H1 (cell line): ENCODE measurements at regions not wholly inside any gene's neighbourhood (a gene's known extent, or its start where the extent isn't known, plus 50 kb on each side); places are given as distances from the start of the nearest gene placed in this dataset.

Experiments
- CTCF ChIA-PET: fragments of 300-600 bp; sonication (Branson Sonifier 250); formaldehyde crosslinking; loops from one replicate; lab custom pipeline; 2021; ENCODE audit not compliant: partially characterized antibody; lab: Charles Lee
- POLR2A ChIA-PET: fragments of 300-600 bp; sonication (Branson Sonifier 250); formaldehyde crosslinking; loops from one replicate; lab custom pipeline; 2021; ENCODE audit warnings: inconsistent platforms; ENCODE audit not compliant: partially characterized antibody; lab: Charles Lee
- DNase-seq, 2 experiments: peaks; one replicate each; pipeline versions ENCODE4 v3.0.0 to v3.0.0-alpha.2; 2010 to 2022; ENCODE audit warnings: low spot score in 2 of 2, low read depth in 1 of 2, mixed read lengths in 1 of 2
- FAIRE-seq: peaks from 2 replicates; lab custom pipeline; 2011; peaks lifted over from hg19 to GRCh38; lab: Jason Lieb, UNC
- H2AFZ ChIP-seq: 2 replicates; pipeline ENCODE4 v1.8.1; 2012; ENCODE audit warnings: low read length, inconsistent platforms
- H2AK5ac ChIP-seq: 2 replicates; pipeline ENCODE4 v1.6.1; 2013; ENCODE audit warnings: low read depth, low read length
- H2BK120ac ChIP-seq: replicated peaks from 2 replicates; pipeline ENCODE3; 2013; ENCODE audit warnings: low read depth, low read length, inconsistent platforms
- H2BK12ac ChIP-seq: 2 replicates; pipeline ENCODE4 v1.6.1; 2013; ENCODE audit warnings: low read depth, low read length
- H2BK15ac ChIP-seq: 2 replicates; pipeline ENCODE4 v1.6.1; 2013; ENCODE audit warnings: low read length
- H2BK20ac ChIP-seq: 2 replicates; pipeline ENCODE4 v1.6.1; 2013; ENCODE audit warnings: low read length
- H2BK5ac ChIP-seq: 2 replicates; pipeline ENCODE4 v1.6.1; 2013; ENCODE audit warnings: low read depth, low read length
- H3K14ac ChIP-seq: 2 replicates; pipeline ENCODE4 v1.6.1; 2013; ENCODE audit warnings: inconsistent platforms; ENCODE audit not compliant: insufficient read length
- H3K18ac ChIP-seq: 2 replicates; pipeline ENCODE4 v1.6.1; 2013; ENCODE audit warnings: low read length; ENCODE audit errors: extremely low read depth
- H3K23ac ChIP-seq: 2 replicates; pipeline ENCODE4 v1.6.1; 2013; ENCODE audit warnings: inconsistent platforms; ENCODE audit not compliant: insufficient read length
- H3K23me2 ChIP-seq: 2 replicates; pipeline ENCODE4 v1.6.1; 2013; ENCODE audit warnings: low read depth, low read length
- H3K27ac ChIP-seq: 2 replicates; pipeline ENCODE4 v1.6.1; 2011; ENCODE audit warnings: low read depth, low read length, inconsistent platforms
- H3K27me3 ChIP-seq, 4 experiments: replicated peaks in 1 of 4; 1 replicate in 1 of 4; 2 replicates in 3 of 4; pipeline versions ENCODE4 v1.6.1 to v1.8.1; 2011 to 2013; ENCODE audit warnings: low read length in 3 of 4, mild to moderate bottlenecking in 3 of 4, inconsistent platforms in 2 of 4, mixed read lengths in 2 of 4, moderate library complexity in 1 of 4; ENCODE audit not compliant: control insufficient read depth in 3 of 4, insufficient read depth in 3 of 4; ENCODE audit errors: extremely low read depth in 1 of 4
- H3K36me3 ChIP-seq, 4 experiments: 2 replicates each; pipeline versions ENCODE4 v1.6.1 to v1.8.1; 2011 to 2013; ENCODE audit warnings: mild to moderate bottlenecking in 4 of 4, low read length in 3 of 4, moderate library complexity in 2 of 4, control low read depth in 1 of 4, inconsistent platforms in 1 of 4; ENCODE audit not compliant: insufficient read depth in 4 of 4, control insufficient read depth in 2 of 4
- H3K4ac ChIP-seq: replicated peaks from 2 replicates; pipeline ENCODE3; 2013; ENCODE audit warnings: low read length, low read depth, mixed read lengths, inconsistent platforms; ENCODE audit not compliant: insufficient read length
- H3K4me1 ChIP-seq, 4 experiments: replicated peaks in 1 of 4; 1 replicate in 1 of 4; 2 replicates in 3 of 4; pipeline versions ENCODE4 v1.6.1 to v1.8.1; 2011 to 2013; ENCODE audit warnings: low read length in 3 of 4, inconsistent platforms in 2 of 4, mixed read lengths in 1 of 4; ENCODE audit not compliant: insufficient read depth in 4 of 4, control insufficient read depth in 3 of 4
- H3K4me2 ChIP-seq, 2 experiments: 2 replicates each; pipeline versions ENCODE4 v1.6.1 to v1.8.1; 2011 to 2013; ENCODE audit warnings: low read depth in 2 of 2, low read length in 2 of 2, control low read depth in 1 of 2, inconsistent platforms in 1 of 2, mild to moderate bottlenecking in 1 of 2; ENCODE audit not compliant: insufficient read depth in 1 of 2
- H3K4me3 ChIP-seq, 4 experiments: fragments of 200-600, 300-600 bp in 1 of 4; sonication (generic), shearing (Covaris generic), sonication (Bioruptor Twin) in 1 of 4; 2 replicates each; pipeline versions ENCODE4 v1.5.1 to v1.8.1; 2011 to 2016; ENCODE audit warnings: low read length in 4 of 4, low read depth in 3 of 4, control low read depth in 2 of 4, inconsistent platforms in 2 of 4, mild to moderate bottlenecking in 2 of 4, mixed read lengths in 1 of 4, moderate library complexity in 1 of 4; ENCODE audit not compliant: insufficient read depth in 2 of 4; ENCODE audit errors: extremely low read depth in 1 of 4
- H3K56ac ChIP-seq: replicated peaks from 2 replicates; pipeline ENCODE3; 2013; ENCODE audit warnings: low read depth, mild to moderate bottlenecking, mixed read lengths, low read length, inconsistent platforms; ENCODE audit not compliant: insufficient read length
- H3K79me1 ChIP-seq: 2 replicates; pipeline ENCODE4 v1.6.1; 2013; ENCODE audit warnings: low read depth, low read length, control low read depth
- H3K79me2 ChIP-seq, 2 experiments: 2 replicates each; pipeline versions ENCODE4 v1.6.1 to v1.8.1; 2012 to 2013; ENCODE audit warnings: low read length in 2 of 2, mild to moderate bottlenecking in 2 of 2, inconsistent platforms in 1 of 2; ENCODE audit not compliant: insufficient read depth in 2 of 2, control insufficient read depth in 1 of 2
- H3K9ac ChIP-seq, 4 experiments: replicated peaks in 1 of 4; 1 replicate in 1 of 4; 2 replicates in 3 of 4; pipeline versions ENCODE4 v1.6.1 to v1.8.1; 2011 to 2013; ENCODE audit warnings: low read depth in 3 of 4, low read length in 3 of 4, control low read depth in 2 of 4, mild to moderate bottlenecking in 2 of 4, moderate library complexity in 2 of 4, inconsistent platforms in 1 of 4; ENCODE audit errors: extremely low read depth in 1 of 4
- H3K9me3 ChIP-seq, 2 experiments: 2 replicates each; pipeline versions ENCODE4 v1.6.1 to v1.8.1; 2012 to 2013; ENCODE audit warnings: mild to moderate bottlenecking in 2 of 2, moderate library complexity in 2 of 2, control low read depth in 1 of 2, inconsistent platforms in 1 of 2, low read depth in 1 of 2, low read length in 1 of 2, mixed read lengths in 1 of 2; ENCODE audit not compliant: insufficient read depth in 2 of 2
- H4K20me1 ChIP-seq, 2 experiments: replicated peaks in 1 of 2; 2 replicates each; pipeline versions ENCODE3 to v1.8.1; 2011 to 2013; ENCODE audit warnings: inconsistent platforms in 2 of 2, low read length in 2 of 2, mild to moderate bottlenecking in 1 of 2; ENCODE audit not compliant: insufficient read depth in 2 of 2, control insufficient read depth in 1 of 2
- H4K5ac ChIP-seq: 2 replicates; pipeline ENCODE4 v1.6.1; 2013; ENCODE audit warnings: low read length, low read depth, mixed read lengths, inconsistent platforms; ENCODE audit not compliant: insufficient read length
- H4K8ac ChIP-seq: 2 replicates; pipeline ENCODE4 v1.8.0; 2013; ENCODE audit warnings: mild to moderate bottlenecking, moderate library complexity, low read length, inconsistent platforms; ENCODE audit not compliant: insufficient read depth; ENCODE audit errors: extremely low read depth
- H4K91ac ChIP-seq: replicated peaks from 2 replicates; pipeline ENCODE3; 2013; ENCODE audit warnings: low read length, mixed read lengths, inconsistent platforms; ENCODE audit not compliant: insufficient read length
- BACH1 ChIP-seq: IDR thresholded peaks from 2 replicates; pipeline ENCODE4 v1.6.1; 2012; ENCODE audit warnings: low read length, improper control_type of control experiment
- CEBPB ChIP-seq: IDR thresholded peaks from 2 replicates; pipeline ENCODE4 v1.6.1; 2012; ENCODE audit warnings: low read depth, low read length
- FOSL1 ChIP-seq: IDR thresholded peaks from 2 replicates; pipeline ENCODE4 v1.6.1; 2011; ENCODE audit warnings: mild to moderate bottlenecking, low read depth, low read length, moderate library complexity; ENCODE audit not compliant: insufficient read depth
- HDAC2 ChIP-seq, 2 experiments: fragments of 300-600 bp in 1 of 2; sonication (generic) in 1 of 2; IDR thresholded peaks; 2 replicates each; pipeline ENCODE4 v1.6.1; 2011 to 2012; ENCODE audit warnings: low read depth in 2 of 2, low read length in 2 of 2, mild to moderate bottlenecking in 2 of 2, moderate library complexity in 2 of 2, borderline replicate concordance in 1 of 2, inconsistent platforms in 1 of 2
- KDM1A ChIP-seq: fragments of 200-600, 300-600 bp; sonication (generic); IDR thresholded peaks from 2 replicates; pipeline ENCODE4 v1.7.1; 2016; ENCODE audit warnings: mild to moderate bottlenecking, low read length, borderline replicate concordance
- SRF ChIP-seq: IDR thresholded peaks from 2 replicates; pipeline ENCODE4 v1.6.1; 2011; ENCODE audit warnings: mild to moderate bottlenecking, low read depth, low read length, moderate library complexity
- TCF12 ChIP-seq: IDR thresholded peaks from 2 replicates; pipeline ENCODE4 v1.6.1; 2011; ENCODE audit warnings: low read depth, mild to moderate bottlenecking, low read length
- WGBS, 2 experiments: shearing (Covaris generic) in 1 of 2; methylation state at CpG; one replicate each; pipeline versions ENCODE4 v1.1.6 to v1.1.7; 2013 to 2015; ENCODE audit warnings: low lambda C conversion rate in 2 of 2, mixed read lengths in 2 of 2, inconsistent platforms in 1 of 2, low coverage in 1 of 2, missing lambda C conversion rate in 1 of 2; ENCODE audit not compliant: insufficient replicate concordance in 2 of 2, insufficient coverage in 1 of 2, insufficient read length in 1 of 2; ENCODE audit errors: extremely low coverage in 1 of 2, missing lambda C conversion rate in 1 of 2; 5-methylcytosine and 5-hydroxymethylcytosine counted together

DNA sequence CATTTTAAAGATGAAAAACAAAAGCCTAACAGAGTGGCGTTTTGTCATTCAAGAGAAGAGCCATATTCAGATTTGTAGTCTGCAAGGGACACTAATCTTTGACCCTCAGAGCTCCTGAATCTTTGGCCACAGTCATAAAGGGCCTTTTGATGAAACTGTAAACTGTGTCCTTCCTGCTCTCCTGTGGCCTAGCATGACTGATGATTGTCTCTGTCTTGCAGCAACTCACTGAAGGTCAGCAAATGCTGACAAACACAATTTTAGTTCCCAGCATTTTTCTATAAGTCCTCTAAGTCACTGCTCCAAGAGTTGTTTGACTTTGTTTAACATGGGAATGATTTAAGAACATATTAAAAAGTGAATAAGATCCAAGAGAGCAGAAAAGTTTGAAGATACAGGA lies 55.3 kb upstream of the PRELP start:
- Histone ChIP-seq H3K79me2 (no peaks in the 10 kb centered on the region), H2BK12ac (no peak overlapping the region), H3K9me3 (no peaks in the 10 kb centered on the region), H3K27me3 (no peaks in the 10 kb centered on the region), H2BK15ac (no peak overlapping the region), H2BK20ac (no peak overlapping the region), H3K4me2 (no peak overlapping the region), H2BK120ac (no peak overlapping the region), H3K23ac (no peak overlapping the region), H3K36me3 (no peaks in the 10 kb centered on the region), H4K91ac (no peak overlapping the region), H3K4ac (no peak overlapping the region), H3K4me3 (no peak overlapping the region), H3K79me1 (no peaks in the 10 kb centered on the region), H3K27ac (no peak overlapping the region), H4K8ac (no peak overlapping the region), H2BK5ac (no peak overlapping the region), H4K20me1 (no peaks in the 10 kb centered on the region), H4K5ac (no peak overlapping the region), H3K18ac (no peak overlapping the region), H3K14ac (no peak overlapping the region), H3K23me2 (no peaks in the 10 kb centered on the region), H3K9ac (no peak overlapping the region), H2AK5ac (no peak overlapping the region), H2AFZ (no peak overlapping the region), H3K4me1 (no peaks in the 10 kb centered on the region), H3K56ac (no peak overlapping the region)
- TF ChIP-seq FOSL1 (no peak), CEBPB (no peak), TCF12 (no peak), BACH1 (no peak), KDM1A (no peak), HDAC2 (IDR thresholded peaks at IDR 0.05; ENCODE audit: borderline replicate concordance in 1 of 2, low read depth in 2 of 2, low read length in 2 of 2) (no peak), SRF (no peak)
- POLR2A ChIA-PET: no interaction called here
- CTCF ChIA-PET: interaction anchor here (1.6 to 2.8 kb wide), 2 partner anchors 10 to 78 kb away, joined by 5 to 10 read pairs; no protein-coding TSS in a partner anchor
- WGBS, 2 experiments: 88% methylated on average over 1 of the region's 1 CpG; no CpG with 5 or more reads in 1 of the 2 experiments
- no peak for FAIRE-seq
- no peak for DNase-seq
